ENCODE measurements at regions not wholly inside any gene's neighbourhood (a gene's known extent, or its start where the extent isn't known, plus 50 kb on each side); places are given as distances from the start of the nearest gene placed in this dataset.

DNA sequence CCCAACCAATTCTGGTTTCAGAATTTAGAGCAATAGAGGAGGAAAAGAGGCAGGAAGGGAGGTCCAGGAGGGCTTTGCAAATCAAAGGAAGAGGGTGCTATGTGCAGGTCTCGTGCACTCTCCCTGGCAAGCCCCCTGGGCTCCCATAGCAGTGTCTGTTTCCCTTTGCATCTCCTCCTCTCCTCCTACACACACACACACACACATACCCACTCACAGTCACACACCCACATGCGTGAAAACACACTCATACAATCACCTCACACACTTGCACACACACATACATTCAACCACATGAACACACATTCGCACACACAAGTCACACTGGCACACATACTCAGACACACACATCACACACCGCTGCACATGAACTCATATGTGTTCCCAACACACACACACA is 105.3 kb downstream of the OAT start:
- H3K4me3 ChIP-seq, result no peak overlapping the region
- peak; percentile 2 for DNase-seq (ENCODE audit: low spot score)
- TF ChIP-seq, protein P1, sequence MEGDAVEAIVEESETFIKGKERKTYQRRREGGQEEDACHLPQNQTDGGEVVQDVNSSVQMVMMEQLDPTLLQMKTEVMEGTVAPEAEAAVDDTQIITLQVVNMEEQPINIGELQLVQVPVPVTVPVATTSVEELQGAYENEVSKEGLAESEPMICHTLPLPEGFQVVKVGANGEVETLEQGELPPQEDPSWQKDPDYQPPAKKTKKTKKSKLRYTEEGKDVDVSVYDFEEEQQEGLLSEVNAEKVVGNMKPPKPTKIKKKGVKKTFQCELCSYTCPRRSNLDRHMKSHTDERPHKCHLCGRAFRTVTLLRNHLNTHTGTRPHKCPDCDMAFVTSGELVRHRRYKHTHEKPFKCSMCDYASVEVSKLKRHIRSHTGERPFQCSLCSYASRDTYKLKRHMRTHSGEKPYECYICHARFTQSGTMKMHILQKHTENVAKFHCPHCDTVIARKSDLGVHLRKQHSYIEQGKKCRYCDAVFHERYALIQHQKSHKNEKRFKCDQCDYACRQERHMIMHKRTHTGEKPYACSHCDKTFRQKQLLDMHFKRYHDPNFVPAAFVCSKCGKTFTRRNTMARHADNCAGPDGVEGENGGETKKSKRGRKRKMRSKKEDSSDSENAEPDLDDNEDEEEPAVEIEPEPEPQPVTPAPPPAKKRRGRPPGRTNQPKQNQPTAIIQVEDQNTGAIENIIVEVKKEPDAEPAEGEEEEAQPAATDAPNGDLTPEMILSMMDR (IDR thresholded peaks at IDR 0.05), result no peak
- H3K27ac ChIP-seq, result no peak overlapping the region

- H3K27ac ChIP-seq, result no peak overlapping the region
- TF ChIP-seq, protein P1 (IDR thresholded peaks at IDR 0.05), result no peak
- DNase-seq (ENCODE audit: low spot score), result peak; percentile 29
- H3K4me3 ChIP-seq, result no peak overlapping the region
Measured at GRCh38 chr10:124308811-124309210, 109.9 kb downstream of the OAT start.

DNA sequence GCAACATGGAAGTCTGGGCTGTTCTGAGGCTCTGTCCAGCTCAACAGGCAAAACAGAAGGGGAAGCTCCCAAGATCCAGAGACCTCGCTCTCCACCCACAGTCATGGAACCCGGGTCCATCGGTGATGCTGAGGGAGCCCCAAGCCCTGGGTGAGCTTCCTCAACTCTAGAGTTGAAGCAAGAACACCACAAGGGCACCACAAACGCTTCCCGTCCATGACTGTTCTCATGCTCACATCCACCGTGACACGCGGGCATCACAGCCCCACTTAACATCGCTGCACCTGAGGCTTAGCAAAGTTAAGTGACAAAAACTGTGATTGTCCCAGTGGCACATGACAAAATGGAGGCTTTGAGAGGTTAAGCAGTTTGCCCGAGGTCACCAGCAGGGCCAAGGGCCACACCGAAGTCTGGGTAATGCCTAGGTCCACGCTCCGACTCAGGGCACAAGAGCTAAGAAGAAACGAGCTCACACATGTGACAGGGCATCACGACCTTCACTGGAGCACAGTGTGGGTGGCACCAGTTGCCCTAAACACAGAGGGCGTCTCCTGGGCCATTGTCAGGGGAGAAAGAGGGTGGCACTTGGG is 110.6 kb downstream of the OAT start:
- H3K27ac ChIP-seq, result no peak overlapping the region
- DNase-seq (ENCODE audit: low spot score), result no peak

GRCh38 chr10:124307591-124307990 is 111.1 kb downstream of the OAT start:
- TF ChIP-seq, protein P1 (IDR thresholded peaks at IDR 0.05), result no peak
- DNase-seq (ENCODE audit: low spot score), result no peak
- H3K4me3 ChIP-seq, result no peak overlapping the region
- H3K27ac ChIP-seq, result no peak overlapping the region

More for the DNA sequence above, 110.6 kb downstream of the OAT start:
- TF ChIP-seq, protein P1 (IDR thresholded peaks at IDR 0.05), result no peak
- H3K4me3 ChIP-seq, result no peak overlapping the region

GRCh38 chr10:124306922-124307371 is 111.8 kb downstream of the OAT start:
- DNase-seq (ENCODE audit: low spot score), result no peak
- Histone ChIP-seq H3K27ac (no peak overlapping the region), H3K4me3 (no peak overlapping the region)
- TF ChIP-seq, protein P1 (IDR thresholded peaks at IDR 0.05), result no peak

DNA sequence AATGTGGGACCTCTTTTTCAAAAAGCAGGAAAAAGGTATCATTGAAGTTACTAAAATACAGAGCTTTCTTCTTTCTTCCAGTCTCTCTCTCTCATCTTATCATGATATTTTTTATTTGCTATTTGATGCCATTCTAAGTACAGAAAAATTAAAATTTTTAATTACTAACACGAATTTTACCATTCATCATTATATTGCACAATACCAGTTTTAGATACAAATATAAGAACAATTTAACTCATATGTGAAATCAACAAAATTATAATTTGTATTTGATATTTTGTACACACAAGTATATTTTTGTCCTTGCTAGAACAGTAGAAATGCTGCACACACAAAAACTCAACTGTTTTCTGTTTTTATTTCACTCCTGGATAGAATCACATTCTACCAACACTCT is 112.2 kb downstream of the OAT start:
- TF ChIP-seq, protein P1 (IDR thresholded peaks at IDR 0.05), result no peak
- Histone ChIP-seq H3K27ac (peak overlapping the region in 1 of 2 donors; percentile 42), H3K4me3 (no peak overlapping the region)
- no peak for DNase-seq (ENCODE audit: low spot score)

GRCh38 chr10:124305984-124306383 is 112.7 kb downstream of the OAT start:
- TF ChIP-seq, protein P1 (IDR thresholded peaks at IDR 0.05), result no peak
- Histone ChIP-seq H3K27ac (peak overlapping the region in 1 of 2 donors; percentile 42), H3K4me3 (no peak overlapping the region)
- DNase-seq (ENCODE audit: low spot score), result no peak

All from coronary artery (tissue), 2 donors.